C4-2B (cell line): ENCODE measurements at regions not wholly inside any gene's neighbourhood (a gene's known extent, or its start where the extent isn't known, plus 50 kb on each side); places are given as distances from the start of the nearest gene placed in this dataset.

Experiments
- CTCF ChIP-seq: fragments of 450-650 bp; conservative IDR thresholded peaks from 2 replicates; pipeline ENCODE4 v1.5.1; 2017; ENCODE audit warnings: mild to moderate bottlenecking
- ZFX ChIP-seq: fragments of 450-650 bp; IDR thresholded peaks from 2 replicates; pipeline ENCODE4 v1.6.1; 2017

DNA sequence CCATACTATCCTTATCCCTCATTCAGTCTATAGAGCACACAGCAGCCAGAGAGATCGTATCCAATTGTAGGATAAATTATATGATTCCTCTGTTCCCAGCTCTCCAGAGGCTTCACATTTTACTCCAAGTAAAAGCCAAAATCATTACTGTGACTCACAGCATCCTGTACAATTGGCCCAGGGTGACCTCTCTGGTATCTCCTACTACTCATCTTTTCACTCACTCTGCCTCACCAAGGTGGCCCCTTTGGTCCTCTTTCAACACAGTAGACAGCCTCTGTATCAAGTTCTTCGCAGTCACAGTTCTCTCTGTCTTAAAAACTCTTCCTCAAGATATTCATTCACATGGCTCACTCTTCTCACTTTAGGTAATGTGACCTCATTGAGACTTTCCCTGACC lies 72.6 kb upstream of the LSM8 start:
- no peak for TF ChIP-seq CTCF
- TF ChIP-seq ZFX = no peak
